NCI-H345 treated with DMSO at 0.1 percent for 48 hours (cell line): ENCODE measurements at regions not wholly inside any gene's neighbourhood (a gene's known extent, or its start where the extent isn't known, plus 50 kb on each side); places are given as distances from the start of the nearest gene placed in this dataset.

Experiments used
- DNase-seq: peaks from one replicate; lab custom pipeline; 2025; ENCODE audit not compliant: unreplicated experiment; lab: John Stamatoyannopoulos, UW

- no peak for DNase-seq
Measured at GRCh38 chr4:159723341-159724048, 620.6 kb downstream of the RAPGEF2 start.

GRCh38 chr4:159725571-159725970, 622.7 kb downstream of the RAPGEF2 start:
- DNase-seq: no peak

GRCh38 chr4:159735281-159736207, 632.7 kb downstream of the RAPGEF2 start:
- DNase-seq: no peak

GRCh38 chr4:159736411-159736810, 633.5 kb downstream of the RAPGEF2 start:
- DNase-seq: no peak

GRCh38 chr4:159743971-159744370, 641.1 kb downstream of the RAPGEF2 start:
- DNase-seq: no peak

- no peak for DNase-seq
Measured at GRCh38 chr4:159747983-159748382, 645.1 kb downstream of the RAPGEF2 start.

- DNase-seq: no peak
Measured at GRCh38 chr4:159748834-159749444, 646.1 kb downstream of the RAPGEF2 start.

- DNase-seq: no peak
Measured at GRCh38 chr4:159757499-159757898, 654.6 kb downstream of the RAPGEF2 start.

GRCh38 chr4:159758061-159758460, 655.2 kb downstream of the RAPGEF2 start:
- DNase-seq: no peak

- no peak for DNase-seq
Measured at GRCh38 chr4:159762672-159763071, 659.8 kb downstream of the RAPGEF2 start.

GRCh38 chr4:159764343-159764952, 661.6 kb downstream of the RAPGEF2 start:
- peak; percentile 7 for DNase-seq

- DNase-seq: no peak
Measured at GRCh38 chr4:159765382-159765781, 662.5 kb downstream of the RAPGEF2 start.

GRCh38 chr4:159766241-159766640, 663.4 kb downstream of the RAPGEF2 start:
- DNase-seq: no peak

- DNase-seq: no peak
Measured at GRCh38 chr4:159767406-159767805, 664.5 kb downstream of the RAPGEF2 start.

GRCh38 chr4:159768016-159768415, 665.1 kb downstream of the RAPGEF2 start:
- no peak for DNase-seq

- DNase-seq: no peak
Measured at GRCh38 chr4:159770401-159770800, 667.5 kb downstream of the RAPGEF2 start.

- no peak for DNase-seq
Measured at GRCh38 chr4:159770969-159771368, 668.1 kb downstream of the RAPGEF2 start.

GRCh38 chr4:159776961-159777360, 674.1 kb downstream of the RAPGEF2 start:
- DNase-seq: no peak

- no peak for DNase-seq
Measured at GRCh38 chr4:159777689-159778088, 674.8 kb downstream of the RAPGEF2 start.

GRCh38 chr4:159778298-159778697, 675.4 kb downstream of the RAPGEF2 start:
- DNase-seq: no peak

- DNase-seq: no peak
Measured at GRCh38 chr4:159779716-159780115, 676.8 kb downstream of the RAPGEF2 start.
